Urinary bladder (tissue), 3 donors: ENCODE measurements at regions not wholly inside any gene's neighbourhood (a gene's known extent, or its start where the extent isn't known, plus 50 kb on each side); places are given as distances from the start of the nearest gene placed in this dataset.

Experiments used
- DNase-seq: peaks from one replicate; pipeline ENCODE4 v3.0.0-alpha.2; 2015; ENCODE audit errors: extremely low spot score
- H3K27ac ChIP-seq: one replicate; pipeline ENCODE4 v1.5.1; 2013; ENCODE audit warnings: low read depth, mild to moderate bottlenecking, moderate library complexity
- H3K36me3 ChIP-seq: one replicate; pipeline ENCODE4 v1.6.1; 2013; ENCODE audit warnings: mild to moderate bottlenecking, moderate library complexity; ENCODE audit not compliant: insufficient read depth
- H3K4me1 ChIP-seq: one replicate; pipeline ENCODE4 v1.6.1; 2013; ENCODE audit warnings: mild to moderate bottlenecking, moderate library complexity; ENCODE audit not compliant: insufficient read depth
- H3K4me3 ChIP-seq: one replicate; pipeline ENCODE4 v1.5.1; 2013; ENCODE audit warnings: low read depth, low read length
- WGBS: extraction: QIAGEN DNeasy Blood & Tissue Kit; methylation state at CpG from one replicate; pipeline ENCODE4 v1.1.7; 2013; 5-methylcytosine and 5-hydroxymethylcytosine counted together
- donor health status: healthy with polysubstance abuse.
- donor health status: healthy.

DNA sequence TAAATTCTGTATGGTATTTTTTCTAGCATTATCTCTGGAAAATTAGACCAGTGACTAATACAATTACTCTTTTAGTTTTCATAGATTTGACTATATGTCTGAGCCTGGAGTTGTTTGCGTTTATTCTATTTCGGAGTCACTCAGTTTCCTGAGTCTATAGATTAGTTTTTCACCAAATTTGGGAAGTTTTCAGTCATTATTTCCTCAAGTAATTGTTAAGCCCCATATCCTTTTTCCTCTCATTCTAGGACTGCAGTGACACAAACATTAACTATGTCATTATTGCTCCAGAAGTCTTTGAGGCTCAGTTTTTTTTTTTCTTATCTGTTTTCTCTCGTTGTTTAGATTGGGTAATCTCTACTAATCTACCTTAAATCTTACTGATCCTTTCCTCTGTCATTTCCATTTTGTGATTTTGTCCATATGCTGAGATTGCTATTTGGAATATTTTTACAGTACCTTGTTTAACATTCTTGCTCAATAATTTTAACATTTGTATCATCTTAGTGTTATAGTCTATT is 886.2 kb downstream of the LTN1 start:
- no peak for DNase-seq
- Histone ChIP-seq H3K4me3 (no peak overlapping the region), H3K27ac (no peak overlapping the region), H3K4me1 (no peaks in the 10 kb centered on the region), H3K36me3 (no peaks in the 10 kb centered on the region)
- 48% methylated on average over 3 of the region's 3 CpGs for WGBS

GRCh38 chr21:28104346-28104745 is 888.3 kb downstream of the LTN1 start:
- no peak for DNase-seq
- Histone ChIP-seq H3K36me3 (no peaks in the 10 kb centered on the region), H3K27ac (no peak overlapping the region), H3K4me1 (no peaks in the 10 kb centered on the region), H3K4me3 (no peak overlapping the region)
- 40% methylated on average over 5 of the region's 5 CpGs for WGBS

DNA sequence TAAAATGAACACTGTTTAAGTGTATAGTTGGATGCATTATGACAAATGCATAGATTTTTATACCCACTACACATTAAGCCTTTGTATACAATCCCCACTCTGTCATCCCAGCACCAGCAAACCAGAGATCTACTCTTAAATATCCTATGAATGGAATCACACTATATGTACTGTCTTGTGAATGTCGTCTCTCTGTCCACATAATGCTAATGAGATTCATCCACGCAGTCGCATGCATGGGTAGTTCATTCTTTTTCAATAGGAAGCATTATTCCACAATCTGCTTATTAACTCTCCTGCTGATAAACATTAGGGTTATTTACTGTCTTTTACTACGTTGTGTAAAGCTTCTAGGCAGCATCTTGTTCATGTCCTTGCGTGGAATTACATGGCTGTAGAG is 892.3 kb downstream of the LTN1 start:
- H3K27ac ChIP-seq: no peak overlapping the region
- 69% methylated on average over 5 of the region's 5 CpGs for WGBS

GRCh38 chr21:28099001-28099705 is 893.5 kb downstream of the LTN1 start:
- DNase-seq: peak; percentile 26
- Histone ChIP-seq H3K36me3 (no peaks in the 10 kb centered on the region), H3K4me1 (no peaks in the 10 kb centered on the region), H3K27ac (no peak overlapping the region), H3K4me3 (no peak overlapping the region)
- 22% methylated on average over 6 of the region's 6 CpGs for WGBS

More for the DNA sequence above, 892.3 kb downstream of the LTN1 start:
- no peaks in the 10 kb centered on the region for H3K4me1 ChIP-seq
- H3K36me3 ChIP-seq: no peaks in the 10 kb centered on the region
- no peak for DNase-seq
- H3K4me3 ChIP-seq: no peak overlapping the region

- WGBS: 84% methylated on average over 2 of the region's 2 CpGs
- Histone ChIP-seq H3K36me3 (no peaks in the 10 kb centered on the region), H3K4me3 (no peak overlapping the region), H3K4me1 (no peaks in the 10 kb centered on the region), H3K27ac (no peak overlapping the region)
- DNase-seq: no peak
Observed at GRCh38 chr21:28091466-28091865, 901.2 kb downstream of the LTN1 start.

DNA sequence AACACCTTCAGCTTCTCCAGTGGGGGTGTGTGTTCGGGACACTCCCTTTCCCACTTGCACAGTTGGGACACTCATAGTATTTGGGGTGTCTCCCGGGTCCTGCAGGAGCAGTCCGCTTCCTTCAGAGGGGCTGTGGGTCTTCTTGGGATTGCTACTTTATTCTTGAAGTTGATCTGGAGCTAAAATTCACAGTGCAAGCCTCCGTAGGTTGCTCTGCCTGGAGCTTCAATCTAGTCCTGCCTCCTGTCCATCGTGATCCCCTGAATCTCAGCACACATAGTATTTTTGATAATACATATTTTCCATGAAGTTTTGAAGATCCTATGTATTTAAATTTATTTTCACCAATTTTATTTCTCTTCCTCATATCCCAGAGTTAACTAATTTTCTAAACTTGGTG is 902.1 kb downstream of the LTN1 start:
- Histone ChIP-seq H3K4me3 (no peak overlapping the region), H3K4me1 (no peaks in the 10 kb centered on the region), H3K27ac (no peak overlapping the region), H3K36me3 (no peaks in the 10 kb centered on the region)
- 83% methylated on average over 5 of the region's 5 CpGs for WGBS
- no peak for DNase-seq

DNA sequence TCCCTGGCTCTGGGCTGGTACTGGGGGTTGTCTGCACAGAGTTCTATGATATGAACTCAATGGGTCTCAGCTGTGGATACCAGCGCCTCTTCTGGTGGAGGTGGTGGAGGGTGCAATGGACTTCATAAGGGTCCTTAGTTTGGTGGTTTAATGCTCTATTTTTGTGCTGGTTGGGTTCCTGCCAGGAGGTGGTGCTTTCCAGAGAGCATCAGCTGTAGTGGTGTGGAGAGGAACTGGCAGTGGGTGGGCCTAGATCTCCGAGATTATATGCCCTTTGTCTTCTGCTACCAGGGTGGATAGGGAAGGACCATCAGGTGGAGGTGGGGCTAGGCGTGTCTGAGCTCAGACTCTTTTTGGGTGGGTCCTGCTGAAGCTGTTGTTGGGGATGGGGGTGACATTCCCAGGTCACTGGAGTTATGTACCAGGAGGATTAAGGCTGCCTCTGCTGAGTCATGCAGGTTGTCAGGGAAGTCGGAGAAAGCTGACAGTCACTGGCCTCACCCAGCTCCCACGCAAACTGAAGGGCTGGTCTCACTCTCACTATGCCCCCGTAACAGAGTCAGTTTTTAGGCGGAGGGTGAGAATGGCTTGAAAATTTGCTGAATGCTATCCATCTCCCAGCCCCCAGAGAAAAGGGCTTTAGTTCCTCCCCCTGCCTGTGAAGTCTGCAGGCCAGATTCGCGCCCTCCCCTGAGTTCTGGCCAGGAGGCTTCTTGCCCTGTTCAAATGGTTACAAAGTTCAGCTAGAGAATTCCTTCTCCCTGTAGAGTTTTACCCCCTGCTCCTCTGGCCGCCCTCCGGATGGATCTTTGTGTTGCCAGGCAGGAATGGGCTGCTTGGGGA is 902.9 kb downstream of the LTN1 start:
- WGBS: 76% methylated on average over 11 of the region's 11 CpGs
- no peak for DNase-seq
- Histone ChIP-seq H3K4me1 (no peaks in the 10 kb centered on the region), H3K4me3 (no peak overlapping the region), H3K27ac (no peak overlapping the region), H3K36me3 (no peaks in the 10 kb centered on the region)

DNA sequence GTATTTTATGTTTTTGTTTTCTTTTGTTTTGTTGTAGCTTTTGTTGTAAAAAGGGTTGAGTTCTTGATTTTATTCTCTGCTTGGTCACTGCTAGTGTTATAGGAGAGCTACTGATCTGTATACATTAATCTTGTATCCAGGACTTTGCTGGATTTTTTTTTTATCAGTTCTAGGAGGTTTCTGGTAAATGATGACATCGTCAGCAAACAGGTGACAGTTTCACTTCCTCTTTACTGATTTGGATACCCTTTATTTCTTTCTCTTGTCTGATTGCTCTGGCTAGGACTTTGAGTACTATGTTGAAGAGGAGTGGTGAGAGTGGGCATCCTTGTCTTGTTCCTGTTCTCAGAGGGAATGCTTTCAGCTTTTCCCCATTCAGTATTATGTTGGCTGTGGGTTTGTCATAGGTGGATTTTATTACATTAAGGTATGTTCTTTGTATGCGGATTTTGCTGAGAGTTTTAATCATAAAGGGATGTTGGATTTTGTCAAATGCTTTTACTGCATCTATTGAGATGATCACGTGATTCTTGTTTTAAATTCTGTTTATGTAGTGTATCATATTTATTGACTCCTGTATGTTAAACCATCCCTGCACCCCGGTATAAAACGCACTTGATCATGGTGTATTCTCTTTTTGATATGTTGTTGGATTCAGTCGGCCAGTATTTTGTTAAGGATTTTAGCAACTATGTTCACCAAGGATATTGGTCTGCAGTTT is 905.7 kb downstream of the LTN1 start:
- Histone ChIP-seq H3K36me3 (no peaks in the 10 kb centered on the region), H3K27ac (no peak overlapping the region), H3K4me1 (no peaks in the 10 kb centered on the region), H3K4me3 (no peak overlapping the region)
- DNase-seq: no peak
- WGBS: 96% methylated on average over 6 of the region's 6 CpGs

GRCh38 chr21:28084951-28085350 is 907.7 kb downstream of the LTN1 start:
- WGBS: 69% methylated on average over 2 of the region's 2 CpGs
- no peak for DNase-seq
- Histone ChIP-seq H3K36me3 (no peaks in the 10 kb centered on the region), H3K4me3 (no peak overlapping the region), H3K4me1 (no peaks in the 10 kb centered on the region), H3K27ac (no peak overlapping the region)

GRCh38 chr21:28083350-28083749 is 909.3 kb downstream of the LTN1 start:
- no peak for DNase-seq
- 94% methylated on average over 3 of the region's 3 CpGs for WGBS

DNA sequence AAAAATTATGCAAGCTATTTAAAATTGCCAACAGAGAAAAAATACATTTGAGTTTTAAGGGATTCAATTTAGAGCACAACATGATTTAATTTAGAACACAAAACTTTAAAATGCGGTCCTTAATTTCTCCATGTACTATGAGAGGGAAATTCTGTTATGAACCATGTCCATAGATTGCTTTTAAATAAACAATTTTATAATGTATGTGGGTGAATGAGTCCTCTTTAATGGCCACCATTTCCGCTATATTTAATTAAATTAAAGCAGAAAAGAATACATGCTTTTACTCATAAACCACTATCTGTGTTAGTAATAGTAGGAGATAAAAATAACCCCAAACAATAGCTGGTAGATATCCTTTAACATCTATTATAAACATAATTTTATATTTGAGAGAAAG is 914.6 kb downstream of the LTN1 start:
- no peak for DNase-seq
- Histone ChIP-seq H3K27ac (no peak overlapping the region), H3K4me3 (no peak overlapping the region), H3K4me1 (no peaks in the 10 kb centered on the region), H3K36me3 (no peaks in the 10 kb centered on the region)
- WGBS: 89% methylated on average over 2 of the region's 2 CpGs

More at GRCh38 chr21:28083350-28083749, 909.3 kb downstream of the LTN1 start:
- H3K36me3 ChIP-seq: no peaks in the 10 kb centered on the region
- H3K4me3 ChIP-seq: no peak overlapping the region
- H3K27ac ChIP-seq: no peak overlapping the region
- no peaks in the 10 kb centered on the region for H3K4me1 ChIP-seq

DNA sequence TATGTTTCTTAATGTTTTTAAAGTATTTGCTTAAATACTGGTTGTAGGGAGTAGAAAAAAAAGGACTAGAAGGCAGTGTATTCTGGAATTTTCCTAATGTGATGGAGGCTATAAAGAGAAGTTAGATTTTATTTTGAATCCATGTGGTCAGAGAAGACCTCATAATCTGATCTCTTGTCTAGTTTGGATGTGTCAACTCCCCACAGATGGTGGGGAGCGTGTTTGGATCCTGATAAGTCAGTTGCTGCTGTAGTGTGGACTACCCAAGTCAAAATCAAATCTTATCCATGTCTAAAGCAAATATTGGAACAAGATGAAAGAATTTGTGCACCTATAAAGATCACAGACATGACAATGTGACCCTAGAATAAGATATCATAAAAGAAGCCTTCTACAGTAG is 918.0 kb downstream of the LTN1 start:
- no peak overlapping the region for H3K27ac ChIP-seq

GRCh38 chr21:28072601-28073000 is 920.1 kb downstream of the LTN1 start:
- Histone ChIP-seq H3K4me3 (no peak overlapping the region), H3K36me3 (no peaks in the 10 kb centered on the region), H3K27ac (no peak overlapping the region), H3K4me1 (no peaks in the 10 kb centered on the region)
- 90% methylated on average over 5 of the region's 5 CpGs for WGBS
- DNase-seq: no peak

More for the DNA sequence above, 918.0 kb downstream of the LTN1 start:
- H3K36me3 ChIP-seq: no peaks in the 10 kb centered on the region
- no peak overlapping the region for H3K4me3 ChIP-seq
- WGBS: 31% methylated on average over 1 of the region's 1 CpG
- H3K4me1 ChIP-seq: no peaks in the 10 kb centered on the region
- no peak for DNase-seq
